ENCODE measurements at regions not wholly inside any gene's neighbourhood (a gene's known extent, or its start where the extent isn't known, plus 50 kb on each side); places are given as distances from the start of the nearest gene placed in this dataset.

DNA sequence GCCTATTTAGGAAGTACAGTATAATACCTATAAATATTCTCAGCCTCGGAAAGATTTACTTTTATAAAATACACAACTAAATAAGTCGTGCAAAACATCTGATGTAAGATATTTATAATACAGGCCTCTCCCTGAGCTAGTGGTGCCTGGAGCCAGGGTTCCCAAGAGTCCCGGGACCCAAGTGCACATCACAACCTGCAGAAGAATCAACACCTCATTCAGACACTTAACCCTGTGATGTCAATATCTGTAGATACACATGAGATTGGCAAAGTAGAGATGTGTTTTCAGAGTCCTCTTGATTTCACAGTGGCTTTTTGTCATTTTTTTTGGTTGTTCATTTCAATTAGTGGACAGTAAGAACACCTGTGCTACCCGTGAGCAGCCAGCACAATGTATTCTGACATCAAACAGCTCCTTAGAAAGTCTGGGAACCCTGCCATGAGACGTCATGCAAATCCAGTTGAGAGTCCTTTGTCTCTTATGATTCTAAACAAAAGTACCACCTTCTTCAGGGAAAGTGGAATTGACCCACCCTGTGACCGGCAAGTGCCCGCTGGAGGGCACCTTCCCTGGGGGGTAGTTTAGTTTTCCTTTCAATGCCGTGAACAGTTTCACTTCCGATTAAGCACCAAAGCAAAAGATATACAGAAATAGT lies 101.6 kb downstream of the DACT2 start:
- TF ChIP-seq, protein P1, sequence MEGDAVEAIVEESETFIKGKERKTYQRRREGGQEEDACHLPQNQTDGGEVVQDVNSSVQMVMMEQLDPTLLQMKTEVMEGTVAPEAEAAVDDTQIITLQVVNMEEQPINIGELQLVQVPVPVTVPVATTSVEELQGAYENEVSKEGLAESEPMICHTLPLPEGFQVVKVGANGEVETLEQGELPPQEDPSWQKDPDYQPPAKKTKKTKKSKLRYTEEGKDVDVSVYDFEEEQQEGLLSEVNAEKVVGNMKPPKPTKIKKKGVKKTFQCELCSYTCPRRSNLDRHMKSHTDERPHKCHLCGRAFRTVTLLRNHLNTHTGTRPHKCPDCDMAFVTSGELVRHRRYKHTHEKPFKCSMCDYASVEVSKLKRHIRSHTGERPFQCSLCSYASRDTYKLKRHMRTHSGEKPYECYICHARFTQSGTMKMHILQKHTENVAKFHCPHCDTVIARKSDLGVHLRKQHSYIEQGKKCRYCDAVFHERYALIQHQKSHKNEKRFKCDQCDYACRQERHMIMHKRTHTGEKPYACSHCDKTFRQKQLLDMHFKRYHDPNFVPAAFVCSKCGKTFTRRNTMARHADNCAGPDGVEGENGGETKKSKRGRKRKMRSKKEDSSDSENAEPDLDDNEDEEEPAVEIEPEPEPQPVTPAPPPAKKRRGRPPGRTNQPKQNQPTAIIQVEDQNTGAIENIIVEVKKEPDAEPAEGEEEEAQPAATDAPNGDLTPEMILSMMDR (IDR thresholded peaks at IDR 0.05): no peak
- TF ChIP-seq POLR2AphosphoS5 (IDR thresholded peaks at IDR 0.05): no peak
- no peak for TF ChIP-seq POLR2A (IDR thresholded peaks at IDR 0.05)
- TF ChIP-seq EP300 (IDR thresholded peaks at IDR 0.05): no peak
